GM12878 (cell line): ENCODE measurements at regions not wholly inside any gene's neighbourhood (a gene's known extent, or its start where the extent isn't known, plus 50 kb on each side); places are given as distances from the start of the nearest gene placed in this dataset.

Source experiments
- ATAC-seq: fragments of 200-7000 bp; cut with Tn5 transposase; 3 replicates; pipeline ENCODE4 v1.9.1; 2020; ENCODE audit warnings: mild to moderate bottlenecking, moderate library complexity
- BruUV-seq: library from RNA; stranded (reverse); fragments of 400-500 nt; replicated peaks from 2 replicates; lab custom pipeline; 2021; lab: Mats Ljungman, UMichigan
- CTCF ChIA-PET: fragments of 300-600 bp; sonication (Branson Sonifier 250); formaldehyde crosslinking; extraction: SDS; loops from one replicate; lab custom pipeline; 2021; ENCODE audit warnings: inconsistent platforms; lab: Yijun Ruan, JAX
- POLR2A ChIA-PET: fragments of 350-600 bp; formaldehyde crosslinking; extraction: SDS; loops from one replicate; lab custom pipeline; 2021; ENCODE audit warnings: inconsistent platforms; lab: Charles Lee
- RAD21 ChIA-PET: fragments of 300-600 bp; sonication (Branson Sonifier 250); formaldehyde crosslinking; loops from one replicate; lab custom pipeline; 2023; ENCODE audit warnings: antibody characterized with exemption; ENCODE audit not compliant: unreplicated experiment; lab: Charles Lee
- SMC1A ChIA-PET: fragments of 300-600 bp; sonication (Branson Sonifier 250); formaldehyde crosslinking; loops from one replicate; lab custom pipeline; 2023; ENCODE audit not compliant: unreplicated experiment, uncharacterized antibody; lab: Charles Lee
- DNase-seq: peaks from one replicate; pipeline ENCODE4 v3.0.0-alpha.2; 2011; ENCODE audit warnings: low read depth, low spot score
- FAIRE-seq: peaks from 3 replicates; lab custom pipeline; 2011; peaks lifted over from hg19 to GRCh38; lab: Jason Lieb, UNC
- H2AFZ ChIP-seq: 2 replicates; pipeline ENCODE4 v1.6.0; 2011; ENCODE audit warnings: low read depth, low read length, control low read depth; ENCODE audit not compliant: control insufficient read depth
- H3K27ac ChIP-seq: 2 replicates; pipeline ENCODE4 v1.5.1; 2011; ENCODE audit warnings: control low read depth; ENCODE audit not compliant: control insufficient read depth, insufficient read depth
- H3K27me3 ChIP-seq, 2 experiments: replicated peaks in 1 of 2; 2 replicates each; pipeline versions ENCODE4 v1.6.0 to v1.6.1; 2011; ENCODE audit warnings: low read length in 1 of 2; ENCODE audit not compliant: control insufficient read depth in 2 of 2, insufficient read depth in 2 of 2
- H3K36me3 ChIP-seq, 2 experiments: 2 replicates each; pipeline ENCODE4 v1.5.1; 2011; ENCODE audit warnings: low read length in 1 of 2; ENCODE audit not compliant: control insufficient read depth in 2 of 2, insufficient read depth in 2 of 2
- H3K4me1 ChIP-seq: 2 replicates; pipeline ENCODE4 v1.6.1; 2011; ENCODE audit warnings: mild to moderate bottlenecking, low read length, moderate library complexity, mixed read lengths; ENCODE audit not compliant: control insufficient read depth, insufficient read depth
- H3K4me2 ChIP-seq: 2 replicates; pipeline ENCODE4 v1.6.0; 2011; ENCODE audit warnings: control low read depth; ENCODE audit not compliant: control insufficient read depth, insufficient read depth
- H3K4me3 ChIP-seq: fragments of 200-600 bp; sonication (generic); 2 replicates; pipeline ENCODE4 v1.5.1; 2016
- H3K79me2 ChIP-seq: 2 replicates; pipeline ENCODE4 v1.6.0; 2011; ENCODE audit warnings: low read length; ENCODE audit not compliant: control insufficient read depth, insufficient read depth
- H3K9ac ChIP-seq: 2 replicates; pipeline ENCODE4 v1.8.0; 2011; ENCODE audit warnings: low read length, control low read depth, mixed read lengths; ENCODE audit not compliant: control insufficient read depth, insufficient read depth
- H3K9me3 ChIP-seq: replicated peaks from 3 replicates; pipeline ENCODE4 v1.5.1; 2011; ENCODE audit warnings: mild to moderate bottlenecking, low read length; ENCODE audit not compliant: control insufficient read depth, insufficient read depth
- H4K20me1 ChIP-seq: 2 replicates; pipeline ENCODE4 v1.6.0; 2011; ENCODE audit not compliant: control insufficient read depth, insufficient read depth
- CTCF ChIP-seq, 3 experiments: IDR thresholded peaks in 2 of 3; conservative IDR thresholded peaks in 1 of 3; 2 replicates each; pipeline ENCODE4 v1.5.1; 2011; ENCODE audit warnings: low read depth in 3 of 3, low read length in 3 of 3, mild to moderate bottlenecking in 3 of 3, control low read depth in 2 of 3, moderate library complexity in 2 of 3, inconsistent platforms in 1 of 3, mixed read lengths in 1 of 3; ENCODE audit not compliant: control insufficient read depth in 2 of 3, insufficient read depth in 1 of 3; ENCODE audit errors: extremely low read depth in 1 of 3
- EED ChIP-seq: sonication (generic); IDR thresholded peaks from 2 replicates; pipeline ENCODE4 v1.6.1; 2016; ENCODE audit warnings: antibody characterized with exemption, low read depth
- GABPA ChIP-seq: IDR thresholded peaks from 2 replicates; pipeline ENCODE4 v1.6.1; 2014; ENCODE audit warnings: antibody characterized with exemption, low read depth, mild to moderate bottlenecking, inconsistent platforms
- PML ChIP-seq: IDR thresholded peaks from 2 replicates; pipeline ENCODE4 v1.6.1; 2012; ENCODE audit warnings: low read length, inconsistent platforms
- POLR2AphosphoS5 ChIP-seq: IDR thresholded peaks from 2 replicates; pipeline ENCODE4 v1.6.1; 2011; ENCODE audit warnings: mild to moderate bottlenecking, low read length, inconsistent platforms
- POU2F2 ChIP-seq: IDR thresholded peaks from 3 replicates; pipeline ENCODE4 v1.6.1; 2011; ENCODE audit warnings: low read depth, mild to moderate bottlenecking, low read length, borderline replicate concordance
- PRDM15 ChIP-seq: fragments of 450-650 bp; formaldehyde crosslinking; IDR thresholded peaks from 2 replicates; pipeline ENCODE4 v1.4.0; 2020; ENCODE audit warnings: mild to moderate bottlenecking, moderate library complexity
- RAD51 ChIP-seq: fragments of 450-650 bp; IDR thresholded peaks from 2 replicates; pipeline ENCODE4 v1.6.1; 2016; ENCODE audit warnings: moderate library complexity, mild to moderate bottlenecking, inconsistent platforms
- RCOR1 ChIP-seq: conservative IDR thresholded peaks from 2 replicates; pipeline ENCODE4 v1.6.1; 2012; ENCODE audit warnings: low read depth, low read length, improper control_type of control experiment
- SKIL ChIP-seq: fragments of 450-650 bp; IDR thresholded peaks from 2 replicates; pipeline ENCODE4 v1.6.1; 2017; ENCODE audit warnings: mild to moderate bottlenecking, low read depth, inconsistent platforms; ENCODE audit not compliant: poor library complexity, severe bottlenecking
- SMAD5 ChIP-seq: IDR thresholded peaks from 2 replicates; pipeline ENCODE4 v1.6.1; 2016; ENCODE audit warnings: antibody characterized with exemption, low read depth
- SP1 ChIP-seq: IDR thresholded peaks from one replicate; pipeline ENCODE4 v1.6.1; 2011; ENCODE audit warnings: low read depth, low read length
- SPI1 ChIP-seq: IDR thresholded peaks from 2 replicates; pipeline ENCODE4 v1.6.1; 2011; ENCODE audit warnings: low read depth, mild to moderate bottlenecking, low read length, moderate library complexity, borderline replicate concordance; ENCODE audit not compliant: insufficient read depth
- ZZZ3 ChIP-seq: IDR thresholded peaks from 2 replicates; pipeline ENCODE4 v1.6.1; 2011; ENCODE audit warnings: low read depth; ENCODE audit not compliant: control insufficient read depth, insufficient read length
- WGBS: methylation state at CpG from one replicate; pipeline ENCODE4 v1.1.6; 2016; ENCODE audit warnings: low lambda C conversion rate; ENCODE audit not compliant: insufficient replicate concordance, insufficient coverage; ENCODE audit errors: missing lambda C conversion rate; 5-methylcytosine and 5-hydroxymethylcytosine counted together
- in situ Hi-C: fragments of 300-500 bp; cut with MboI; formaldehyde crosslinking; loops from 9 replicates; pipeline ENCODE4 v1.14.3; 2018; ENCODE audit warnings: mixed read lengths
- intact Hi-C: fragments of 100-400 bp; cut with micrococcal nuclease; formaldehyde crosslinking; loops from one replicate; pipeline ENCODE4 v1.14.2; 2022; ENCODE audit not compliant: unreplicated experiment

GRCh38 chr3:6112546-6112945 lies 748.4 kb upstream of the GRM7 start (continued):
- TF ChIP-seq SKIL = no peak
- TF ChIP-seq SP1 = no peak
- no peak for TF ChIP-seq PML
- no peak for TF ChIP-seq ZZZ3
- no peak for TF ChIP-seq GABPA
- TF ChIP-seq RCOR1 = no peak

- ChIA-PET POLR2A (no interaction called here), CTCF (interaction anchor here (0.6 kb wide), 1 partner anchor 255 kb away, joined by 3 read pairs; no protein-coding TSS in a partner anchor), RAD21 (no interaction called here), SMC1A (interaction anchor here (1.6 kb wide), 1 partner anchor 21 kb away, joined by 4 read pairs; no protein-coding TSS in a partner anchor)
- no peaks in the 10 kb centered on the region for H4K20me1 ChIP-seq
- intact Hi-C loops (no loop called here), in situ Hi-C loops (no loop called here)
- H3K4me3 ChIP-seq = no peak overlapping the region
- no peaks in the 10 kb centered on the region for H3K9me3 ChIP-seq
- no peaks in the 10 kb centered on the region for H3K27me3 ChIP-seq
- ATAC-seq = no peak
- DNase-seq = no peak
- no peak overlapping the region for H3K9ac ChIP-seq
- no peaks in the 10 kb centered on the region for H3K79me2 ChIP-seq
- no peak overlapping the region for H3K4me2 ChIP-seq
- H3K4me1 ChIP-seq = no peaks in the 10 kb centered on the region
- 43% methylated on average over 2 of the region's 2 CpGs for WGBS
- H3K36me3 ChIP-seq = no peaks in the 10 kb centered on the region
- no peak overlapping the region for H2AFZ ChIP-seq
- no peak overlapping the region for H3K27ac ChIP-seq
- no TSS peak for BruUV-seq
- no peak for FAIRE-seq
- TF ChIP-seq RAD51 (no peak), POLR2AphosphoS5 (no peak), PRDM15 (no peak), POU2F2 (no peak), EED (no peak), SMAD5 (no peak), CTCF (IDR thresholded peaks at IDR 0.05 in 2 of 3, conservative IDR thresholded peaks at IDR 0.05 in 1 of 3; ENCODE audit: control insufficient read depth in 2 of 3, extremely low read depth in 1 of 3, insufficient read depth in 1 of 3, low read depth in 3 of 3, low read length in 3 of 3) (no peak), SPI1 (no peak)
Observed at GRCh38 chr3:6113338-6113737, 747.6 kb upstream of the GRM7 start.
